ENCODE measurements at regions not wholly inside any gene's neighbourhood (a gene's known extent, or its start where the extent isn't known, plus 50 kb on each side); places are given as distances from the start of the nearest gene placed in this dataset.

DNA sequence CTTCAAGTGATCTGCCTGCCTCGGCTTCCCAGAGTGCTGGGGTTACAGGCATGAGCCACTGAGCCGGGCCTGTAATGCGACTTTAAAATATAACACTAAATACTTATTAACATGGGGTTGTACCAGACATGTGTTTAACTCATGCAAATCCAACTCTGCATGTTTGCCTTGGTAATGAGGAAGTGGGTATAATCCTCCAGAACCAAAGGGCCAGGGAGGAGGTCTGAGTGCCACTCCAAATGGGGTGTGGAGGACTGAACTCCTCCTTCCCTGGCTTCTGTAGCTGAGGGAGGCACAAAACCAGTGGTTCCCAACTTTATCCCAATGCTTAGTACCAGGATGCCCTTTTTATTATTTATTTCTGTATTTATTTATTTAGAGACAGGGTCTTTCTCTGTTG lies 61.6 kb upstream of the MED13L start:
- in situ Hi-C loops (cut with HindIII; ENCODE audit: low sequenced_read_pairs), result no loop called here
- H3K4me3 ChIP-seq (ENCODE audit: low read depth, low read length), result no peak overlapping the region
- DNase-seq (ENCODE audit: low read depth, low spot score), result no peak
- TF ChIP-seq, protein P1, sequence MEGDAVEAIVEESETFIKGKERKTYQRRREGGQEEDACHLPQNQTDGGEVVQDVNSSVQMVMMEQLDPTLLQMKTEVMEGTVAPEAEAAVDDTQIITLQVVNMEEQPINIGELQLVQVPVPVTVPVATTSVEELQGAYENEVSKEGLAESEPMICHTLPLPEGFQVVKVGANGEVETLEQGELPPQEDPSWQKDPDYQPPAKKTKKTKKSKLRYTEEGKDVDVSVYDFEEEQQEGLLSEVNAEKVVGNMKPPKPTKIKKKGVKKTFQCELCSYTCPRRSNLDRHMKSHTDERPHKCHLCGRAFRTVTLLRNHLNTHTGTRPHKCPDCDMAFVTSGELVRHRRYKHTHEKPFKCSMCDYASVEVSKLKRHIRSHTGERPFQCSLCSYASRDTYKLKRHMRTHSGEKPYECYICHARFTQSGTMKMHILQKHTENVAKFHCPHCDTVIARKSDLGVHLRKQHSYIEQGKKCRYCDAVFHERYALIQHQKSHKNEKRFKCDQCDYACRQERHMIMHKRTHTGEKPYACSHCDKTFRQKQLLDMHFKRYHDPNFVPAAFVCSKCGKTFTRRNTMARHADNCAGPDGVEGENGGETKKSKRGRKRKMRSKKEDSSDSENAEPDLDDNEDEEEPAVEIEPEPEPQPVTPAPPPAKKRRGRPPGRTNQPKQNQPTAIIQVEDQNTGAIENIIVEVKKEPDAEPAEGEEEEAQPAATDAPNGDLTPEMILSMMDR (IDR thresholded peaks at IDR 0.05; ENCODE audit: low read depth, low read length), result no peak

DNA sequence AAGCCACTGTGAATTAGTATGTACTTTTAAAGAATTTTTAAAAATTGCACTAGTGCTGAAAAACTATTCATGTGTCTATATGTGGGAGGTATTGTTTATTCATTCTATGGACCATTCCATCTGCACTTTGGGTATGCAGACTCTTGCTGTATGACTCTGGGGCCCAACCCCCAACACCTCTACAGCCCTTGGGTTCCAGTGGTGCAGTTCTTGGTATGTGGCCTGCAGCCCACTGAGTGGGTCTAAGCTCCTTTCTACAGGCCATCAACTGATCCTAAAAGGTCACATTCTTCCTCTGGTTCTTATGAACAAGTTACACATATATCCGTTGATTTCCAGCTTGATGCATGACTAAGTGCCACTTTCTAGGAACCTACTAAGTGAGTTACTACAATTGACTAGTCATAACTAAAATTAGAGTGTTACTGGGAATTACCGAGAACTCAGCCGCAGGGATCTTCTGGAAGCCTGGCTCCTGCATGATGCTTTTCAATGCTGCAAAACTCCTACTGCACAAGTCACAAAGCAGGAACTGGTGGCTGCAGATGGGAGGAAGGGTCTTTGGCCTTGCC lies 62.4 kb upstream of the MED13L start:
- H3K4me3 ChIP-seq (ENCODE audit: low read depth, low read length), result no peak overlapping the region
- in situ Hi-C loops (cut with HindIII; ENCODE audit: low sequenced_read_pairs), result no loop called here
- no peak for DNase-seq (ENCODE audit: low read depth, low spot score)
- TF ChIP-seq, protein P1 (IDR thresholded peaks at IDR 0.05; ENCODE audit: low read depth, low read length), result no peak

DNA sequence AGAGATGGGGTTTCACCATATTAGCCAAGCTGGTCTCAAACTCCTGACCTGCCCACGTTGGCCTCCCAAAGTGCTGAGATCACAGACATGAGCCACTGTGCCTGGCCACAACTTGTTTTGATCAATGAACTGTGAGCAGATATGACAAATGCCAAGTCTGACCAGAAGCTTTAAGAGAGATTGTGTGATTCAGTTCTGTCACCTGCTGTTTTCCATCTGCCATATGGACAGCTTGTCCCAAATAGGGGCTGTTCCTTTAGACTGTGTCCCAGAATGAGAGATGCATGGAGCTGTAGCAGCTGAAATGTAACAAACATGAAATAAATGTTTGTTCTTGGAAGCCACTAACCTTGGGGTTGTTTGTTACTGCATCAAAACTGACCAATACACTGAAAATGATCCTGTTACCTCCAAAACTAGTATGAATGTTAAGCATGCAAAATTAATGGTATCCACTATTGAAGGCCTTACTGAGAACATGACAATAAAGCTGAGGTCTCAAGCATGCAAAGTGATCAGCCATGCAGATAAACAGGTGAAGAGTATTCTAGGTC lies 65.9 kb upstream of the MED13L start:
- no peak overlapping the region for H3K4me3 ChIP-seq (ENCODE audit: low read depth, low read length)
- TF ChIP-seq, protein P1 (IDR thresholded peaks at IDR 0.05; ENCODE audit: low read depth, low read length), result no peak
- DNase-seq (ENCODE audit: low read depth, low spot score), result no peak
- in situ Hi-C loops (cut with HindIII; ENCODE audit: low sequenced_read_pairs), result no loop called here

DNA sequence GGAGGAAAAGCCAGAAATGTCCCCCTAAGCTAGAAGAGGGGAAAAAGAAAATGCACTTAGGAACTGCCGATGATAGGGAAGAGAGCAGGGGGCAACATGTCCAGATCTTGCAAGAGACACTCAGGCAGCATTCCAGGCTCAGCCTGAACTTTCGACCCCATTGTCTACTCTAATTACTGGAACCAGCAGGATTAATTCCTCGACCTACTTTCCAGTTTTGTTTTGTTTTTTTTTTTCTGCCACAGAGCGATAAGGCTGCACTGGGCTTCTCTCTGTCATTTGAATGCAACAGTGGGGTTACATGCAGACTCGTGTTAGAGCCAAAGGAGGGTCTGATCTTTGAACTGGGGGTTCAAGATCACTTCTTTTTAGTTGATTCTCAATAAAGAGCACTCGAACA lies 68.7 kb upstream of the MED13L start:
- no peak overlapping the region for H3K4me3 ChIP-seq (ENCODE audit: low read depth, low read length)

GRCh38 chr12:116346741-116347140 lies 69.2 kb upstream of the MED13L start:
- TF ChIP-seq, protein P1 (IDR thresholded peaks at IDR 0.05; ENCODE audit: low read depth, low read length), result no peak
- no peak overlapping the region for H3K4me3 ChIP-seq (ENCODE audit: low read depth, low read length)
- in situ Hi-C loops (cut with HindIII; ENCODE audit: low sequenced_read_pairs), result no loop called here
- DNase-seq (ENCODE audit: low read depth, low spot score), result peak; percentile 87

More for the DNA sequence above, 68.7 kb upstream of the MED13L start:
- TF ChIP-seq, protein P1 (IDR thresholded peaks at IDR 0.05; ENCODE audit: low read depth, low read length), result no peak
- peak; percentile 33 for DNase-seq (ENCODE audit: low read depth, low spot score)
- in situ Hi-C loops (cut with HindIII; ENCODE audit: low sequenced_read_pairs), result no loop called here

GRCh38 chr12:116347265-116347664 lies 69.8 kb upstream of the MED13L start:
- in situ Hi-C loops (cut with HindIII; ENCODE audit: low sequenced_read_pairs), result no loop called here
- no peak overlapping the region for H3K4me3 ChIP-seq (ENCODE audit: low read depth, low read length)
- TF ChIP-seq, protein P1 (IDR thresholded peaks at IDR 0.05; ENCODE audit: low read depth, low read length), result no peak
- DNase-seq (ENCODE audit: low read depth, low spot score), result no peak

All from astrocyte of the spinal cord (primary cell).